ENCODE measurements at regions not wholly inside any gene's neighbourhood (a gene's known extent, or its start where the extent isn't known, plus 50 kb on each side); places are given as distances from the start of the nearest gene placed in this dataset.

- H3K9ac ChIP-seq, result no peak overlapping the region
- no peak overlapping the region for H3K4me2 ChIP-seq
- no peak overlapping the region for H2AFZ ChIP-seq (ENCODE audit: low read depth)
- no peaks in the 10 kb centered on the region for H3K79me2 ChIP-seq (ENCODE audit: insufficient read depth, low read depth)
- H3K27me3 ChIP-seq (ENCODE audit: insufficient read depth, low read depth), result no peaks in the 10 kb centered on the region
- TF ChIP-seq CTCF (conservative IDR thresholded peaks at IDR 0.05; ENCODE audit: low read depth, low read length), result no peak
- no peaks in the 10 kb centered on the region for H4K20me1 ChIP-seq (ENCODE audit: insufficient read depth)
- H3K4me1 ChIP-seq (ENCODE audit: low read depth, poor library complexity, severe bottlenecking), result no peaks in the 10 kb centered on the region
- no peak overlapping the region for H3K4me3 ChIP-seq (IDR thresholded peaks at IDR 0.05; ENCODE audit: insufficient read depth, low read depth, low read length)
- H3K27ac ChIP-seq, result no peak overlapping the region
- H3K36me3 ChIP-seq (ENCODE audit: insufficient read depth), result no peaks in the 10 kb centered on the region
These were observed 259.0 kb downstream of the MEX3B start for GRCh38 chr15:81786776-81787175.

- H3K27ac ChIP-seq, result no peak overlapping the region
- H4K20me1 ChIP-seq (ENCODE audit: insufficient read depth), result no peaks in the 10 kb centered on the region
- H3K36me3 ChIP-seq (ENCODE audit: insufficient read depth), result no peaks in the 10 kb centered on the region
- H3K4me3 ChIP-seq (IDR thresholded peaks at IDR 0.05; ENCODE audit: insufficient read depth, low read depth, low read length), result no peak overlapping the region
- H3K4me1 ChIP-seq (ENCODE audit: low read depth, poor library complexity, severe bottlenecking), result no peaks in the 10 kb centered on the region
- H3K27me3 ChIP-seq (ENCODE audit: insufficient read depth, low read depth), result no peaks in the 10 kb centered on the region
- no peak overlapping the region for H2AFZ ChIP-seq (ENCODE audit: low read depth)
- no peak overlapping the region for H3K9ac ChIP-seq
- TF ChIP-seq CTCF (conservative IDR thresholded peaks at IDR 0.05; ENCODE audit: low read depth, low read length), result no peak
- no peak overlapping the region for H3K4me2 ChIP-seq
- H3K79me2 ChIP-seq (ENCODE audit: insufficient read depth, low read depth), result no peaks in the 10 kb centered on the region
These were observed 260.1 kb downstream of the MEX3B start for GRCh38 chr15:81785679-81786078.

- no peaks in the 10 kb centered on the region for H3K79me2 ChIP-seq (ENCODE audit: insufficient read depth, low read depth)
- H3K36me3 ChIP-seq (ENCODE audit: insufficient read depth), result no peaks in the 10 kb centered on the region
- H3K4me2 ChIP-seq, result no peak overlapping the region
- H3K27me3 ChIP-seq (ENCODE audit: insufficient read depth, low read depth), result no peaks in the 10 kb centered on the region
- H3K4me1 ChIP-seq (ENCODE audit: low read depth, poor library complexity, severe bottlenecking), result no peaks in the 10 kb centered on the region
- no peak overlapping the region for H3K27ac ChIP-seq
- TF ChIP-seq CTCF (conservative IDR thresholded peaks at IDR 0.05; ENCODE audit: low read depth, low read length), result no peak
- no peak overlapping the region for H2AFZ ChIP-seq (ENCODE audit: low read depth)
- no peak overlapping the region for H3K4me3 ChIP-seq (IDR thresholded peaks at IDR 0.05; ENCODE audit: insufficient read depth, low read depth, low read length)
- no peak overlapping the region for H3K9ac ChIP-seq
- no peaks in the 10 kb centered on the region for H4K20me1 ChIP-seq (ENCODE audit: insufficient read depth)
These were observed 260.6 kb downstream of the MEX3B start for GRCh38 chr15:81785181-81785580.

- Histone ChIP-seq H4K20me1 (ENCODE audit: insufficient read depth) (no peaks in the 10 kb centered on the region), H3K9ac (no peak overlapping the region), H2AFZ (ENCODE audit: low read depth) (no peak overlapping the region), H3K36me3 (ENCODE audit: insufficient read depth) (no peaks in the 10 kb centered on the region), H3K4me1 (ENCODE audit: low read depth, poor library complexity, severe bottlenecking) (no peaks in the 10 kb centered on the region), H3K79me2 (ENCODE audit: insufficient read depth, low read depth) (no peaks in the 10 kb centered on the region), H3K27me3 (ENCODE audit: insufficient read depth, low read depth) (no peaks in the 10 kb centered on the region), H3K4me3 (IDR thresholded peaks at IDR 0.05; ENCODE audit: insufficient read depth, low read depth, low read length) (no peak overlapping the region), H3K4me2 (no peak overlapping the region), H3K27ac (no peak overlapping the region)
- TF ChIP-seq CTCF (conservative IDR thresholded peaks at IDR 0.05; ENCODE audit: low read depth, low read length), result no peak
These were observed 261.1 kb downstream of the MEX3B start for GRCh38 chr15:81784751-81785150.

GRCh38 chr15:81783586-81783985, 262.2 kb downstream of the MEX3B start:
- TF ChIP-seq CTCF (conservative IDR thresholded peaks at IDR 0.05; ENCODE audit: low read depth, low read length), result no peak
- Histone ChIP-seq H3K79me2 (ENCODE audit: insufficient read depth, low read depth) (no peaks in the 10 kb centered on the region), H3K4me3 (IDR thresholded peaks at IDR 0.05; ENCODE audit: insufficient read depth, low read depth, low read length) (no peak overlapping the region), H3K36me3 (ENCODE audit: insufficient read depth) (no peaks in the 10 kb centered on the region), H3K4me2 (no peak overlapping the region), H3K4me1 (ENCODE audit: low read depth, poor library complexity, severe bottlenecking) (no peaks in the 10 kb centered on the region), H3K9ac (no peak overlapping the region), H3K27ac (no peak overlapping the region), H2AFZ (ENCODE audit: low read depth) (no peak overlapping the region), H4K20me1 (ENCODE audit: insufficient read depth) (no peaks in the 10 kb centered on the region), H3K27me3 (ENCODE audit: insufficient read depth, low read depth) (no peaks in the 10 kb centered on the region)

Measured in KMS-11 (cell line).